SK-N-SH (cell line): ENCODE measurements at regions not wholly inside any gene's neighbourhood (a gene's known extent, or its start where the extent isn't known, plus 50 kb on each side); places are given as distances from the start of the nearest gene placed in this dataset.

Experiments
- CTCF ChIA-PET: fragments of 300-600, 350-600 bp; formaldehyde crosslinking; extraction: SDS; loops from one replicate; lab custom pipeline; 2021; lab: Yijun Ruan, JAX
- POLR2A ChIA-PET: fragments of 350-600 bp; sonication (Branson Sonifier 250); formaldehyde crosslinking; extraction: SDS; loops from one replicate; lab custom pipeline; 2020; ENCODE audit warnings: antibody characterized with exemption, inconsistent platforms; lab: Yijun Ruan, JAX
- DNase-seq: peaks from one replicate; pipeline ENCODE4 v3.0.0; 2012
- H2AFZ ChIP-seq: fragments of 200-600 bp; sonication (generic); 2 replicates; pipeline ENCODE4 v1.8.1; 2016; ENCODE audit warnings: antibody characterized with exemption, mild to moderate bottlenecking, low read depth
- H3F3A ChIP-seq: fragments of 200-600 bp; sonication (generic); replicated peaks from 2 replicates; pipeline ENCODE3; 2016; ENCODE audit warnings: antibody characterized with exemption, mild to moderate bottlenecking; ENCODE audit not compliant: insufficient read depth
- H3K27ac ChIP-seq, 2 experiments: fragments of 200-500 bp in 1 of 2; fragments of 200-600 bp in 1 of 2; sonication (Bioruptor generic) in 1 of 2; sonication (generic), shearing (Covaris generic) in 1 of 2; 2 replicates each; pipeline versions ENCODE4 v1.5.1 to v1.6.1; 2014 to 2016; ENCODE audit warnings: low read depth in 2 of 2, inconsistent platforms in 1 of 2, low read length in 1 of 2, mild to moderate bottlenecking in 1 of 2, mixed read lengths in 1 of 2
- H3K27me3 ChIP-seq: fragments of 200-600 bp; sonication (generic), shearing (Covaris generic); 2 replicates; pipeline ENCODE4 v1.6.1; 2016; ENCODE audit warnings: mixed run types; ENCODE audit not compliant: insufficient read depth
- H3K36me3 ChIP-seq, 2 experiments: fragments of 200-500 bp in 1 of 2; fragments of 200-600 bp in 1 of 2; sonication (Bioruptor generic) in 1 of 2; sonication (generic) in 1 of 2; replicated peaks in 1 of 2; 2 replicates each; pipeline versions ENCODE3 to v1.5.1; 2014 to 2016; ENCODE audit warnings: low read length in 1 of 2, mild to moderate bottlenecking in 1 of 2; ENCODE audit not compliant: insufficient read depth in 2 of 2, control insufficient read depth in 1 of 2
- H3K4me1 ChIP-seq, 2 experiments: fragments of 200-500 bp in 1 of 2; fragments of 200-600 bp in 1 of 2; sonication (Bioruptor generic) in 1 of 2; sonication (generic), shearing (Covaris generic) in 1 of 2; 2 replicates each; pipeline versions ENCODE4 v1.5.1 to v1.6.1; 2014 to 2016; ENCODE audit warnings: low read depth in 1 of 2, low read length in 1 of 2, mixed run types in 1 of 2; ENCODE audit not compliant: insufficient read depth in 2 of 2, control insufficient read depth in 1 of 2
- H3K4me2 ChIP-seq: fragments of 200-600 bp; sonication (generic), shearing (Covaris generic); 2 replicates; pipeline ENCODE4 v1.6.1; 2017; ENCODE audit warnings: mixed run types
- H3K4me3 ChIP-seq, 2 experiments: fragments of 200-500 bp in 1 of 2; fragments of 200-600 bp in 1 of 2; sonication (Bioruptor generic) in 1 of 2; sonication (generic), shearing (Covaris generic) in 1 of 2; 2 replicates each; pipeline versions ENCODE4 v1.5.1 to v1.8.1; 2014 to 2016; ENCODE audit warnings: low read depth in 2 of 2, inconsistent platforms in 1 of 2, low read length in 1 of 2, mild to moderate bottlenecking in 1 of 2, mixed read lengths in 1 of 2, moderate library complexity in 1 of 2
- H3K79me2 ChIP-seq: fragments of 200-600 bp; sonication (generic); 2 replicates; pipeline ENCODE4 v1.8.1; 2017; ENCODE audit warnings: mild to moderate bottlenecking; ENCODE audit not compliant: insufficient read depth
- H3K9ac ChIP-seq: fragments of 200-600 bp; sonication (generic); 2 replicates; pipeline ENCODE4 v1.6.1; 2017; ENCODE audit warnings: mixed run types
- H3K9me2 ChIP-seq: fragments of 200-600 bp; sonication (generic); 2 replicates; pipeline ENCODE4 v1.6.1; 2017; ENCODE audit warnings: mixed run types
- H3K9me3 ChIP-seq: fragments of 200-600 bp; sonication (generic); 2 replicates; pipeline ENCODE4 v1.6.1; 2017; ENCODE audit warnings: mixed run types, mild to moderate bottlenecking, moderate library complexity
- H4K20me1 ChIP-seq: fragments of 200-600 bp; sonication (generic); 2 replicates; pipeline ENCODE4 v1.6.1; 2017; ENCODE audit warnings: mild to moderate bottlenecking, mixed run types; ENCODE audit not compliant: insufficient read depth
- CHD2 ChIP-seq: fragments of 150-350 bp; IDR thresholded peaks from 2 replicates; pipeline ENCODE4 v1.6.1; 2018; ENCODE audit warnings: low read length; ENCODE audit not compliant: partially characterized antibody
- EP300 ChIP-seq, 2 experiments: IDR thresholded peaks; 2 replicates each; pipeline versions ENCODE4 v1.4.0 to v1.6.1; 2012; ENCODE audit warnings: borderline replicate concordance in 1 of 2, low read depth in 1 of 2, low read length in 1 of 2
- GATA2 ChIP-seq: sonication (generic); formaldehyde crosslinking; IDR thresholded peaks from 2 replicates; pipeline ENCODE4 v1.5.0; 2020; ENCODE audit warnings: mild to moderate bottlenecking, missing genetic modification reagents
- MXI1 ChIP-seq: IDR thresholded peaks from 2 replicates; pipeline ENCODE4 v1.6.1; 2012; ENCODE audit warnings: mild to moderate bottlenecking, low read depth, low read length, improper control_type of control experiment
- RAD21 ChIP-seq: IDR thresholded peaks from 2 replicates; pipeline ENCODE4 v1.6.1; 2012; ENCODE audit warnings: mild to moderate bottlenecking, low read length
- RCOR1 ChIP-seq: fragments of 150-350 bp; IDR thresholded peaks from 2 replicates; pipeline ENCODE4 v1.6.1; 2017; ENCODE audit warnings: antibody characterized with exemption, low read length
- RFX5 ChIP-seq: IDR thresholded peaks from 2 replicates; pipeline ENCODE4 v1.6.1; 2012; ENCODE audit warnings: mild to moderate bottlenecking, improper control_type of control experiment, low read length
- RXRA ChIP-seq: IDR thresholded peaks from 2 replicates; pipeline ENCODE4 v1.4.0; 2012; ENCODE audit warnings: low read depth, mild to moderate bottlenecking, borderline replicate concordance
- TAF1 ChIP-seq: IDR thresholded peaks from 2 replicates; pipeline ENCODE4 v1.6.1; 2012; ENCODE audit warnings: low read depth, mild to moderate bottlenecking, low read length, moderate library complexity, borderline replicate concordance
- TCF12 ChIP-seq: IDR thresholded peaks from 2 replicates; pipeline ENCODE4 v1.4.0; 2012
- WGBS: methylation state at CpG from one replicate; pipeline ENCODE4 v1.1.6; 2017; ENCODE audit warnings: low lambda C conversion rate; 5-methylcytosine and 5-hydroxymethylcytosine counted together
- TF ChIP-seq, protein P1 (sequence below): fragments of 150-350 bp; IDR thresholded peaks from 2 replicates; pipeline ENCODE4 v1.6.1; 2016; ENCODE audit warnings: mild to moderate bottlenecking, low read depth, low read length
- TF ChIP-seq, protein P2 (sequence below): fragments of 200-600 bp; sonication (generic); IDR thresholded peaks from 2 replicates; pipeline ENCODE4 v1.6.1; 2017; ENCODE audit warnings: antibody characterized with exemption, mild to moderate bottlenecking, moderate library complexity

DNA sequence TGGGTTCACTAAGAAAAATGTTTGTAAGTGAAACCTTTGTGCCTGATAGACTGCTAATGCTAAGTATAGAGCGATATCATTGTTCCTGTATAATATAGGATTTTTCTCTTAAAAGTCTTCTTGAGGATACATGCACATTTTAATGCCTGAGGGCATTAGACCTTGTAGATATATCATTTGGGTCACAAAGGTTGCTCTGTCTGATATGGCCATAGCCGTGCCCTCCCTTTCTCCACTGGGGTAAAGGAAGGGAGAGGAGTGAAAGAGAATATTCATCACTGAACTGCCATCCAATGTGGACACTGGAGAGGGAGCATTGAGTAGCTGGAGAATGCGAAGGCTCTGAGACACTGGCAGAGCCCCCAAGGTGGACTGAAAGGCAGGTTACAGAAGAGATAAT is 442.2 kb upstream of the SPTLC3 start:
- TF ChIP-seq RXRA (no peak), EP300 (IDR thresholded peaks at IDR 0.05; ENCODE audit: borderline replicate concordance in 1 of 2, low read depth in 1 of 2, low read length in 1 of 2) (no peak), CHD2 (no peak), RFX5 (no peak), GATA2 (CRISPR knock-in tag) (no peak), TCF12 (no peak), RCOR1 (no peak)
- TF ChIP-seq, protein P1, sequence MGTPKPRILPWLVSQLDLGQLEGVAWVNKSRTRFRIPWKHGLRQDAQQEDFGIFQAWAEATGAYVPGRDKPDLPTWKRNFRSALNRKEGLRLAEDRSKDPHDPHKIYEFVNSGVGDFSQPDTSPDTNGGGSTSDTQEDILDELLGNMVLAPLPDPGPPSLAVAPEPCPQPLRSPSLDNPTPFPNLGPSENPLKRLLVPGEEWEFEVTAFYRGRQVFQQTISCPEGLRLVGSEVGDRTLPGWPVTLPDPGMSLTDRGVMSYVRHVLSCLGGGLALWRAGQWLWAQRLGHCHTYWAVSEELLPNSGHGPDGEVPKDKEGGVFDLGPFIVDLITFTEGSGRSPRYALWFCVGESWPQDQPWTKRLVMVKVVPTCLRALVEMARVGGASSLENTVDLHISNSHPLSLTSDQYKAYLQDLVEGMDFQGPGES, result no peak
- TF ChIP-seq, protein P2, sequence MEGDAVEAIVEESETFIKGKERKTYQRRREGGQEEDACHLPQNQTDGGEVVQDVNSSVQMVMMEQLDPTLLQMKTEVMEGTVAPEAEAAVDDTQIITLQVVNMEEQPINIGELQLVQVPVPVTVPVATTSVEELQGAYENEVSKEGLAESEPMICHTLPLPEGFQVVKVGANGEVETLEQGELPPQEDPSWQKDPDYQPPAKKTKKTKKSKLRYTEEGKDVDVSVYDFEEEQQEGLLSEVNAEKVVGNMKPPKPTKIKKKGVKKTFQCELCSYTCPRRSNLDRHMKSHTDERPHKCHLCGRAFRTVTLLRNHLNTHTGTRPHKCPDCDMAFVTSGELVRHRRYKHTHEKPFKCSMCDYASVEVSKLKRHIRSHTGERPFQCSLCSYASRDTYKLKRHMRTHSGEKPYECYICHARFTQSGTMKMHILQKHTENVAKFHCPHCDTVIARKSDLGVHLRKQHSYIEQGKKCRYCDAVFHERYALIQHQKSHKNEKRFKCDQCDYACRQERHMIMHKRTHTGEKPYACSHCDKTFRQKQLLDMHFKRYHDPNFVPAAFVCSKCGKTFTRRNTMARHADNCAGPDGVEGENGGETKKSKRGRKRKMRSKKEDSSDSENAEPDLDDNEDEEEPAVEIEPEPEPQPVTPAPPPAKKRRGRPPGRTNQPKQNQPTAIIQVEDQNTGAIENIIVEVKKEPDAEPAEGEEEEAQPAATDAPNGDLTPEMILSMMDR, result no peak
- TF ChIP-seq, all 33 proteins: peak for 0
- POLR2A ChIA-PET, result no interaction called here

DNA sequence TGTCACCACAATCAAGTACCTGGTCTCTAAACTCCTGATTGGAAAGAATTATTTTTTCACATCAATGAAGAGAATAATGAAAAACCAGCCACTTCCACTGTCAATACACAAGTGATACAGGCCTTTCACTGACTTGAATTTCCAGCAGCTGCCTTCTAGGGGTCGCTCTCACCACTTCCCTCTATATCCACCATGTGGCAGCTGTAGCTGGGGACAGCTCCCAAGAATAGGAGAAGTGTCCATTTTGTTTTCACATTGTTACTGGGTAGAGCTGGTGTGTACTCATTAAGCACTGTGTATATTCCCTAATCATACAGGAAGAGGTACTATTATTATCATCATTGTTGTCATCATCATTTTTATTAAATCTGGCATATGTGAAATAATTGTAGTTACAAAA is 438.4 kb upstream of the SPTLC3 start:
- no peak for TF ChIP-seq MXI1
- TF ChIP-seq RAD21, result peak; percentile 58
- TF ChIP-seq TAF1, result no peak
- TF ChIP-seq, all 33 proteins: peak for 1
- Histone ChIP-seq H3K9me3 (no peaks in the 10 kb centered on the region), H3F3A (no peaks in the 10 kb centered on the region), H3K79me2 (no peaks in the 10 kb centered on the region), H3K9ac (no peak overlapping the region), H4K20me1 (no peaks in the 10 kb centered on the region), H3K4me2 (no peak overlapping the region), H3K36me3 (no peaks in the 10 kb centered on the region), H3K4me3 (no peak overlapping the region; a peak in 1 of 4 replicates), H3K27me3 (no peaks in the 10 kb centered on the region), H3K4me1 (no peaks in the 10 kb centered on the region), H3K9me2 (no peaks in the 10 kb centered on the region), H2AFZ (no peak overlapping the region), H3K27ac (no peak overlapping the region)
- ChIA-PET CTCF (no interaction called here), POLR2A (no interaction called here)
- peak; percentile 47 for DNase-seq
- WGBS, result 6% methylated on average over 1 of the region's 1 CpG

More for the DNA sequence above, 442.2 kb upstream of the SPTLC3 start:
- H3K9me2 ChIP-seq, result no peaks in the 10 kb centered on the region
- 30% methylated on average over 3 of the region's 3 CpGs for WGBS
- no peaks in the 10 kb centered on the region for H3K9me3 ChIP-seq
- H3K4me3 ChIP-seq, result no peak overlapping the region
- no peak overlapping the region for H3K9ac ChIP-seq
- H3K79me2 ChIP-seq, result no peaks in the 10 kb centered on the region
- CTCF ChIA-PET, result interaction anchor here (1.1 kb wide), 1 partner anchor 10 kb away, joined by 5 read pairs; no protein-coding TSS in a partner anchor
- no peak overlapping the region for H3K4me2 ChIP-seq
- no peak for DNase-seq
- H3K4me1 ChIP-seq, result no peaks in the 10 kb centered on the region; a peak in 1 of 4 replicates
- H4K20me1 ChIP-seq, result no peaks in the 10 kb centered on the region
- no peaks in the 10 kb centered on the region for H3K27me3 ChIP-seq
- H3K27ac ChIP-seq, result no peak overlapping the region
- no peak overlapping the region for H2AFZ ChIP-seq
- no peaks in the 10 kb centered on the region for H3F3A ChIP-seq
- no peaks in the 10 kb centered on the region for H3K36me3 ChIP-seq
